ENCODE measurements at regions not wholly inside any gene's neighbourhood (a gene's known extent, or its start where the extent isn't known, plus 50 kb on each side); places are given as distances from the start of the nearest gene placed in this dataset.

GRCh38 chr20:5447188-5447587, 130.4 kb upstream of the PROKR2 start:
- Histone ChIP-seq H3K36me3 (ENCODE audit: control insufficient read depth, insufficient read depth, low read length) (no peaks in the 10 kb centered on the region), H3K9ac (ENCODE audit: insufficient read depth, low read length) (no peak overlapping the region), H3K4me3 (replicated peaks in 1 of 4; ENCODE audit: control extremely low read depth in 1 of 4, insufficient read depth in 1 of 4, low read depth in 3 of 4, low read length in 4 of 4) (no peak overlapping the region), H3K4me2 (ENCODE audit: extremely low read depth, insufficient read depth, low read length) (no peak overlapping the region), H3K79me2 (ENCODE audit: control insufficient read depth, insufficient read depth, low read length) (no peaks in the 10 kb centered on the region), H3K27ac (ENCODE audit: insufficient read depth, low read length) (no peak overlapping the region), H3K4me1 (ENCODE audit: control insufficient read depth, extremely low read depth, insufficient read depth, low read length) (no peaks in the 10 kb centered on the region), H3K9me3 (ENCODE audit: control insufficient read depth, insufficient read depth, low read depth, low read length) (no peaks in the 10 kb centered on the region), H4K20me1 (ENCODE audit: control insufficient read depth, extremely low read depth, insufficient read depth, low read length) (no peaks in the 10 kb centered on the region), H3K27me3 (ENCODE audit: control insufficient read depth, insufficient read depth, low read length) (no peaks in the 10 kb centered on the region), H2AFZ (ENCODE audit: low read length) (no peak overlapping the region)
- DNase-seq (ENCODE audit: low read depth in 2 of 2) = no peak
- TF ChIP-seq CTCF (conservative IDR thresholded peaks at IDR 0.05 in 1 of 2, IDR thresholded peaks at IDR 0.05 in 1 of 2; ENCODE audit: low read depth in 1 of 2, low read length in 2 of 2) (no peak), EZH2 (IDR thresholded peaks at IDR 0.05; ENCODE audit: low read length, missing control alignments) (no peak)

GRCh38 chr20:5445611-5446010, 128.9 kb upstream of the PROKR2 start:
- Histone ChIP-seq H3K36me3 (ENCODE audit: control insufficient read depth, insufficient read depth, low read length) (no peaks in the 10 kb centered on the region), H3K79me2 (ENCODE audit: control insufficient read depth, insufficient read depth, low read length) (no peaks in the 10 kb centered on the region), H3K9me3 (ENCODE audit: control insufficient read depth, insufficient read depth, low read depth, low read length) (no peaks in the 10 kb centered on the region), H3K4me2 (ENCODE audit: extremely low read depth, insufficient read depth, low read length) (no peak overlapping the region), H3K9ac (ENCODE audit: insufficient read depth, low read length) (no peak overlapping the region), H2AFZ (ENCODE audit: low read length) (no peak overlapping the region), H3K27ac (ENCODE audit: insufficient read depth, low read length) (no peak overlapping the region), H3K4me1 (ENCODE audit: control insufficient read depth, extremely low read depth, insufficient read depth, low read length) (no peaks in the 10 kb centered on the region), H4K20me1 (ENCODE audit: control insufficient read depth, extremely low read depth, insufficient read depth, low read length) (no peaks in the 10 kb centered on the region), H3K27me3 (ENCODE audit: control insufficient read depth, insufficient read depth, low read length) (no peaks in the 10 kb centered on the region), H3K4me3 (replicated peaks in 1 of 4; ENCODE audit: control extremely low read depth in 1 of 4, insufficient read depth in 1 of 4, low read depth in 3 of 4, low read length in 4 of 4) (no peak overlapping the region)
- no peak for DNase-seq (ENCODE audit: low read depth in 2 of 2)
- no peak for TF ChIP-seq EZH2 (IDR thresholded peaks at IDR 0.05; ENCODE audit: low read length, missing control alignments)
- no peak for TF ChIP-seq CTCF (conservative IDR thresholded peaks at IDR 0.05 in 1 of 2, IDR thresholded peaks at IDR 0.05 in 1 of 2; ENCODE audit: low read depth in 1 of 2, low read length in 2 of 2)

- H3K79me2 ChIP-seq (ENCODE audit: control insufficient read depth, insufficient read depth, low read length) = no peaks in the 10 kb centered on the region
- H2AFZ ChIP-seq (ENCODE audit: low read length) = no peak overlapping the region
- H3K9ac ChIP-seq (ENCODE audit: insufficient read depth, low read length) = no peak overlapping the region
- no peak overlapping the region for H3K4me3 ChIP-seq (replicated peaks in 1 of 4; ENCODE audit: control extremely low read depth in 1 of 4, insufficient read depth in 1 of 4, low read depth in 3 of 4, low read length in 4 of 4)
- no peaks in the 10 kb centered on the region for H4K20me1 ChIP-seq (ENCODE audit: control insufficient read depth, extremely low read depth, insufficient read depth, low read length)
- no peaks in the 10 kb centered on the region for H3K27me3 ChIP-seq (ENCODE audit: control insufficient read depth, insufficient read depth, low read length)
- H3K27ac ChIP-seq (ENCODE audit: insufficient read depth, low read length) = no peak overlapping the region
- DNase-seq (ENCODE audit: low read depth in 2 of 2) = no peak
- H3K36me3 ChIP-seq (ENCODE audit: control insufficient read depth, insufficient read depth, low read length) = no peaks in the 10 kb centered on the region
- no peaks in the 10 kb centered on the region for H3K9me3 ChIP-seq (ENCODE audit: control insufficient read depth, insufficient read depth, low read depth, low read length)
- no peak overlapping the region for H3K4me2 ChIP-seq (ENCODE audit: extremely low read depth, insufficient read depth, low read length)
- no peaks in the 10 kb centered on the region for H3K4me1 ChIP-seq (ENCODE audit: control insufficient read depth, extremely low read depth, insufficient read depth, low read length)
- TF ChIP-seq EZH2 (IDR thresholded peaks at IDR 0.05; ENCODE audit: low read length, missing control alignments) = no peak
- no peak for TF ChIP-seq CTCF (conservative IDR thresholded peaks at IDR 0.05 in 1 of 2, IDR thresholded peaks at IDR 0.05 in 1 of 2; ENCODE audit: low read depth in 1 of 2, low read length in 2 of 2)
Observed at GRCh38 chr20:5442101-5442500, 125.3 kb upstream of the PROKR2 start.
